ENCODE measurements at regions not wholly inside any gene's neighbourhood (a gene's known extent, or its start where the extent isn't known, plus 50 kb on each side); places are given as distances from the start of the nearest gene placed in this dataset.
"Not testable (repeated sequence)": the region's sequence is repeated elsewhere in the genome, so short reads cannot be mapped to it uniquely, and the experiment has no call there.

DNA sequence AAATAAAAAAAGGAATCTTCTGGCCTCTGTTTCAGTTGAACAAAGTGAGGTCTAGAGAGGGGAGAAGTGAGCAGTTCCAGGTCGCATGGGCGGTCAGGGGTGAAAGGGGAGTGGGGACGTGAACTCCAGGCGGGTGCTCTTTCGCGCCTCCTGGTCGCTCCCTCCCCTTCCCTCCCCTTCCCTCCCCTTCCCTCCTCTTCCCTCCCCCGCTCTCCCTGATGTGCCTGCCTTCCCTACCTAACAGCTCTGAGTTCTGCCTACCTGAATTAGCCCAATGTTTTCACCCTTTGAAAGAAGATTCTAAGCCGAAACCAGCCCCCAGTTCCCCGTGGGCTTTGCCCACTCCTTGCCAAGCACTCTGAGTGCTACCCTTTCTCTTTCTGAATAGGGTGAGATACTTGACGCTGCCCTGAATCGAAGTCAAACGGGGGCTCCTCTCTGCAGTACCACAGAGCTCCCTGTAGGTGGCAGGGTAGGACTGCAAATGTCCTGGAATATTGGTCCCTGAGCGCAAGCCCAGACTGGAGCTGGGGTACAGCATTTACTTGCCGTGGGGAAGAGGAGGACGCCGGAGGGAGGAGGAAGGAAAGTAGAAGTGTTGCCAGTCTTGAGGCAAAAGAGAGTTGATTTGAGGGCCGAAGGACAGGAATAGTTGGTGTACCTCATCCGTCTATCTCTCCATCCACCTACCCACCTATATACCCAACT lies 214.4 kb downstream of the NPIPA7 start:
- H2BK120ac ChIP-seq (ENCODE audit: low read depth, low read length); BruUV-seq (replicated peaks); H4K20me1 ChIP-seq (ENCODE audit: insufficient read depth, low read length); H3K23ac ChIP-seq (ENCODE audit: low read depth, low read length); H3K18ac ChIP-seq (ENCODE audit: low read depth, low read length); H3K36me3 ChIP-seq (ENCODE audit: control insufficient read depth, insufficient read depth, low read length); H3K4ac ChIP-seq (ENCODE audit: low read depth, low read length); H4K5ac ChIP-seq (ENCODE audit: low read depth, low read length); H2BK15ac ChIP-seq (ENCODE audit: low read depth, low read length); H3K4me2 ChIP-seq (ENCODE audit: low read depth, low read length); H3K9me1 ChIP-seq (ENCODE audit: insufficient read depth, low read length); H3K79me1 ChIP-seq (ENCODE audit: low read depth in 1 of 2, low read length in 2 of 2); H2AK5ac ChIP-seq (ENCODE audit: low read depth, low read length); H3K27ac ChIP-seq (ENCODE audit: insufficient read depth, low read length); H2AK9ac ChIP-seq (replicated peaks; ENCODE audit: low read depth, low read length, poor library complexity); CTCF ChIA-PET; in situ Hi-C loops (cut with MboI; ENCODE audit: low sequenced_read_pairs); H2AFZ ChIP-seq (replicated peaks; ENCODE audit: low read length, poor library complexity); H4K91ac ChIP-seq (ENCODE audit: insufficient read depth, low read depth, low read length); H4K8ac ChIP-seq (ENCODE audit: low read depth in 2 of 2, low read length in 2 of 2); H3K56ac ChIP-seq (ENCODE audit: extremely low read depth, insufficient read depth, low read length); H3K9me3 ChIP-seq (ENCODE audit: control insufficient read depth, insufficient read depth, low read length); H3K4me3 ChIP-seq (ENCODE audit: insufficient read depth, low read depth, low read length); H3K27me3 ChIP-seq (ENCODE audit: control insufficient read depth, insufficient read depth, low read length); dilution Hi-C loops (cut with HindIII; ENCODE audit: low sequenced_read_pairs, unreplicated experiment); H3K14ac ChIP-seq (replicated peaks; ENCODE audit: low read depth, low read length); H2BK5ac ChIP-seq (ENCODE audit: low read depth, low read length, poor library complexity, severe bottlenecking); H3K9ac ChIP-seq (ENCODE audit: low read depth, low read length); H2BK20ac ChIP-seq (ENCODE audit: low read depth, low read length); DNase-seq; POLR2A ChIA-PET (ENCODE audit: unreplicated experiment); H3K4me1 ChIP-seq (ENCODE audit: control insufficient read depth, insufficient read depth, low read length): not testable (repeated sequence)
- no CpG with 5 or more reads among the region's 19 CpGs for WGBS, 2 experiments (ENCODE audit: extremely low coverage in 2 of 2, insufficient read length in 1 of 2)
- intact Hi-C loops (cut with micrococcal nuclease): loop anchor here (5.0 kb wide), 1 partner anchor 874 kb away; no protein-coding TSS in a partner anchor
- peak; percentile 98 for ATAC-seq (ENCODE audit: low read depth)
- TF ChIP-seq SMC3 (IDR thresholded peaks at IDR 0.05; ENCODE audit: low read depth, low read length) (peak; percentile 21), RAD21 (IDR thresholded peaks at IDR 0.05; ENCODE audit: low read length) (peak; percentile 53)
- TF ChIP-seq, protein P1, sequence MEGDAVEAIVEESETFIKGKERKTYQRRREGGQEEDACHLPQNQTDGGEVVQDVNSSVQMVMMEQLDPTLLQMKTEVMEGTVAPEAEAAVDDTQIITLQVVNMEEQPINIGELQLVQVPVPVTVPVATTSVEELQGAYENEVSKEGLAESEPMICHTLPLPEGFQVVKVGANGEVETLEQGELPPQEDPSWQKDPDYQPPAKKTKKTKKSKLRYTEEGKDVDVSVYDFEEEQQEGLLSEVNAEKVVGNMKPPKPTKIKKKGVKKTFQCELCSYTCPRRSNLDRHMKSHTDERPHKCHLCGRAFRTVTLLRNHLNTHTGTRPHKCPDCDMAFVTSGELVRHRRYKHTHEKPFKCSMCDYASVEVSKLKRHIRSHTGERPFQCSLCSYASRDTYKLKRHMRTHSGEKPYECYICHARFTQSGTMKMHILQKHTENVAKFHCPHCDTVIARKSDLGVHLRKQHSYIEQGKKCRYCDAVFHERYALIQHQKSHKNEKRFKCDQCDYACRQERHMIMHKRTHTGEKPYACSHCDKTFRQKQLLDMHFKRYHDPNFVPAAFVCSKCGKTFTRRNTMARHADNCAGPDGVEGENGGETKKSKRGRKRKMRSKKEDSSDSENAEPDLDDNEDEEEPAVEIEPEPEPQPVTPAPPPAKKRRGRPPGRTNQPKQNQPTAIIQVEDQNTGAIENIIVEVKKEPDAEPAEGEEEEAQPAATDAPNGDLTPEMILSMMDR (conservative IDR thresholded peaks at IDR 0.05; ENCODE audit: low read depth, low read length): peak; percentile 42

DNA sequence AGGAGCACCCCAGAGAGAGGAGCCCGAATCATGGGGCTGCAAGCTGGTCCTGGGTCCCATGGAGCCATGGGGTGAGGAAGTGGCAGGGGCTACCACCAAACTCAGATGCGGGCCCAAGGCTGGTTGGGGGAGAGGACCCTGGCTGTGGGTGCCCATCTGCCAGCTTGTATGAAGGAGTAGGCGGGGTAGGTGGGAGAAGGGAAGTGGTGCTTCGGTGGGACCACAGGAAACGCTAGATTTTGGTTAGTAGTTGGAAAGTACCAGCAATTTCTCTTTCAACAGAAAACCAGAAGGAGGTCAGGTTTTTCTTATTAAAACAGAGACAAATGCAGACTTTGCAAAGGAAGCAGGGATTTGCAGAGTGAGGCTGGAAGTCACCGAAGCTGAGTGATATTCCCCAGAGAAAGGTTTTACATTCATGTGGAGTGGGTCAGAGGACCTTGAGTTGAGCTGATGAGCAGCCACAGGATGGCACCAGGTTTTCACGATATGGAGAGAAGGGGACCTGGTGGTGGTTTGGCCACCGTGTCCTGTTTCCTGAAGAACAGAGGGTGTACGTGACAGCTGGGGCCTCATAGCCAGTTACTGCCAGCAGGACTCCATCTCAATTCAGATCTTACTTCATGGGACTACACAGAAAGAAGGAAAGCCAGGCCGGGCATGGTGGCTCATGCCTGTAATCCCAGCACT lies 216.2 kb downstream of the NPIPA7 start:
- H4K20me1 ChIP-seq (ENCODE audit: insufficient read depth, low read length); H4K5ac ChIP-seq (ENCODE audit: low read depth, low read length); H3K79me1 ChIP-seq (ENCODE audit: low read depth in 1 of 2, low read length in 2 of 2); H2AFZ ChIP-seq (replicated peaks; ENCODE audit: low read length, poor library complexity); intact Hi-C loops (cut with micrococcal nuclease); H2BK120ac ChIP-seq (ENCODE audit: low read depth, low read length); H3K56ac ChIP-seq (ENCODE audit: extremely low read depth, insufficient read depth, low read length); in situ Hi-C loops (cut with MboI; ENCODE audit: low sequenced_read_pairs); H3K9me3 ChIP-seq (ENCODE audit: control insufficient read depth, insufficient read depth, low read length); H3K9me1 ChIP-seq (ENCODE audit: insufficient read depth, low read length); H3K27me3 ChIP-seq (ENCODE audit: control insufficient read depth, insufficient read depth, low read length); BruUV-seq (replicated peaks); ATAC-seq (ENCODE audit: low read depth); H3K18ac ChIP-seq (ENCODE audit: low read depth, low read length); H3K27ac ChIP-seq (ENCODE audit: insufficient read depth, low read length); POLR2A ChIA-PET (ENCODE audit: unreplicated experiment); H2BK5ac ChIP-seq (ENCODE audit: low read depth, low read length, poor library complexity, severe bottlenecking); H2AK5ac ChIP-seq (ENCODE audit: low read depth, low read length); dilution Hi-C loops (cut with HindIII; ENCODE audit: low sequenced_read_pairs, unreplicated experiment); H4K8ac ChIP-seq (ENCODE audit: low read depth in 2 of 2, low read length in 2 of 2); DNase-seq; H3K14ac ChIP-seq (replicated peaks; ENCODE audit: low read depth, low read length); H4K91ac ChIP-seq (ENCODE audit: insufficient read depth, low read depth, low read length); H3K4me3 ChIP-seq (ENCODE audit: insufficient read depth, low read depth, low read length); H2BK15ac ChIP-seq (ENCODE audit: low read depth, low read length); H3K36me3 ChIP-seq (ENCODE audit: control insufficient read depth, insufficient read depth, low read length); H3K9ac ChIP-seq (ENCODE audit: low read depth, low read length); H2BK20ac ChIP-seq (ENCODE audit: low read depth, low read length); H2AK9ac ChIP-seq (replicated peaks; ENCODE audit: low read depth, low read length, poor library complexity); H3K4me2 ChIP-seq (ENCODE audit: low read depth, low read length); H3K4ac ChIP-seq (ENCODE audit: low read depth, low read length); H3K23ac ChIP-seq (ENCODE audit: low read depth, low read length); H3K4me1 ChIP-seq (ENCODE audit: control insufficient read depth, insufficient read depth, low read length); CTCF ChIA-PET: not testable (repeated sequence)
- no CpG with 5 or more reads among the region's 10 CpGs for WGBS, 2 experiments (ENCODE audit: extremely low coverage in 2 of 2, insufficient read length in 1 of 2)
